Fibroblast of lung (primary cell): ENCODE measurements at regions not wholly inside any gene's neighbourhood (a gene's known extent, or its start where the extent isn't known, plus 50 kb on each side); places are given as distances from the start of the nearest gene placed in this dataset.

Source experiments
- DNase-seq, 2 donors: peaks; one replicate each; pipeline versions ENCODE4 v3.0.0 to v3.0.0-alpha.2; 2010; ENCODE audit warnings: low read depth in 2 of 2
- H2AFZ ChIP-seq: 2 replicates; pipeline ENCODE4 v1.5.1; 2012; ENCODE audit warnings: low read length, control low read depth, inconsistent platforms
- H3K27ac ChIP-seq: 2 replicates; pipeline ENCODE4 v1.5.1; 2011; ENCODE audit warnings: low read length, control low read depth; ENCODE audit not compliant: insufficient read depth
- H3K27me3 ChIP-seq: 2 replicates; pipeline ENCODE4 v1.5.1; 2011; ENCODE audit warnings: mild to moderate bottlenecking, low read length; ENCODE audit not compliant: control insufficient read depth, insufficient read depth
- H3K36me3 ChIP-seq: 2 replicates; pipeline ENCODE4 v1.5.1; 2011; ENCODE audit warnings: low read length; ENCODE audit not compliant: control insufficient read depth, insufficient read depth
- H3K4me1 ChIP-seq: 2 replicates; pipeline ENCODE4 v1.5.1; 2011; ENCODE audit warnings: low read length; ENCODE audit not compliant: control insufficient read depth, insufficient read depth; ENCODE audit errors: extremely low read depth
- H3K4me2 ChIP-seq: 2 replicates; pipeline ENCODE4 v1.5.1; 2011; ENCODE audit warnings: low read length, control low read depth; ENCODE audit not compliant: insufficient read depth; ENCODE audit errors: extremely low read depth
- H3K4me3 ChIP-seq, 4 experiments: fragments of 200-600 bp in 1 of 4; sonication (generic) in 1 of 4; replicated peaks in 1 of 4; 2 replicates each; pipeline ENCODE4 v1.5.1; 2011 to 2016; ENCODE audit warnings: low read length in 4 of 4, low read depth in 3 of 4, mild to moderate bottlenecking in 3 of 4, control low read depth in 2 of 4, inconsistent platforms in 1 of 4, mixed read lengths in 1 of 4; ENCODE audit not compliant: insufficient read depth in 1 of 4; ENCODE audit errors: control extremely low read depth in 1 of 4
- H3K79me2 ChIP-seq: 2 replicates; pipeline ENCODE4 v1.5.1; 2012; ENCODE audit warnings: mild to moderate bottlenecking, low read length, inconsistent platforms; ENCODE audit not compliant: control insufficient read depth, insufficient read depth
- H3K9ac ChIP-seq: 2 replicates; pipeline ENCODE4 v1.5.1; 2011; ENCODE audit warnings: mild to moderate bottlenecking, low read length, control low read depth; ENCODE audit not compliant: insufficient read depth
- H3K9me3 ChIP-seq: 2 replicates; pipeline ENCODE4 v1.5.1; 2012; ENCODE audit warnings: low read depth, low read length; ENCODE audit not compliant: control insufficient read depth, insufficient read depth
- H4K20me1 ChIP-seq: 2 replicates; pipeline ENCODE4 v1.5.1; 2011; ENCODE audit warnings: low read length; ENCODE audit not compliant: control insufficient read depth, insufficient read depth; ENCODE audit errors: extremely low read depth
- EZH2 ChIP-seq: IDR thresholded peaks from 2 replicates; pipeline ENCODE4 v1.5.1; 2012; ENCODE audit warnings: low read length, control low read depth, mild to moderate bottlenecking; ENCODE audit errors: missing control alignments
- TF ChIP-seq, protein P1 (sequence below), 2 donors: IDR thresholded peaks in 1 of 2; conservative IDR thresholded peaks in 1 of 2; 1 replicate in 1 of 2; 2 replicates in 1 of 2; pipeline ENCODE4 v1.5.1; 2011 to 2012; ENCODE audit warnings: low read length in 2 of 2, control low read depth in 1 of 2, inconsistent platforms in 1 of 2, low read depth in 1 of 2, mild to moderate bottlenecking in 1 of 2

DNA sequence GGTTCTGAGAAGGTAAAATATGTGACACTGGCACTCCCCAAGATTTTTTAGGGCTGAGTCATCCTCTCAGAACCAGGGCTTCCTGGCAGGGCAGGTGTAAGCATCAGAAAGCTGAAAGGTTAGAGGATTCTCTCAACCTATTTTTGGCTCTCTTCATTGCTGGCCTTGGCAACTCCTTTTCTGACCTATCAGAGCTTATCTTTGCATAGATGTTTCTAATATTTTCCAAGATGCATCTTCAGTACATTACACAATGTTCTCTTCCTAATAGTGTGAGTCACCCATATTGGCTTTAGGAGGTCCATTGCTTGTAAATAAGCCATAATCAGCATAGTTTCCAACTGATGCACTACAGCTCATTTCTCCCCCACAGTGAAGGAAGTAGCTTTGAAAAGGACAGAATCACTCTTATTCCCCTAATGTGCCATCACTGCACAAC, 2008.4 kb upstream of the PIK3C3 start:
- H3K27ac ChIP-seq: no peak overlapping the region
- TF ChIP-seq, protein P1, sequence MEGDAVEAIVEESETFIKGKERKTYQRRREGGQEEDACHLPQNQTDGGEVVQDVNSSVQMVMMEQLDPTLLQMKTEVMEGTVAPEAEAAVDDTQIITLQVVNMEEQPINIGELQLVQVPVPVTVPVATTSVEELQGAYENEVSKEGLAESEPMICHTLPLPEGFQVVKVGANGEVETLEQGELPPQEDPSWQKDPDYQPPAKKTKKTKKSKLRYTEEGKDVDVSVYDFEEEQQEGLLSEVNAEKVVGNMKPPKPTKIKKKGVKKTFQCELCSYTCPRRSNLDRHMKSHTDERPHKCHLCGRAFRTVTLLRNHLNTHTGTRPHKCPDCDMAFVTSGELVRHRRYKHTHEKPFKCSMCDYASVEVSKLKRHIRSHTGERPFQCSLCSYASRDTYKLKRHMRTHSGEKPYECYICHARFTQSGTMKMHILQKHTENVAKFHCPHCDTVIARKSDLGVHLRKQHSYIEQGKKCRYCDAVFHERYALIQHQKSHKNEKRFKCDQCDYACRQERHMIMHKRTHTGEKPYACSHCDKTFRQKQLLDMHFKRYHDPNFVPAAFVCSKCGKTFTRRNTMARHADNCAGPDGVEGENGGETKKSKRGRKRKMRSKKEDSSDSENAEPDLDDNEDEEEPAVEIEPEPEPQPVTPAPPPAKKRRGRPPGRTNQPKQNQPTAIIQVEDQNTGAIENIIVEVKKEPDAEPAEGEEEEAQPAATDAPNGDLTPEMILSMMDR (conservative IDR thresholded peaks at IDR 0.05 in 1 of 2, IDR thresholded peaks at IDR 0.05 in 1 of 2; ENCODE audit: low read depth in 1 of 2, low read length in 2 of 2): no peak
- no peak for TF ChIP-seq EZH2
- H3K4me2 ChIP-seq: peak overlapping the region; percentile 30

DNA sequence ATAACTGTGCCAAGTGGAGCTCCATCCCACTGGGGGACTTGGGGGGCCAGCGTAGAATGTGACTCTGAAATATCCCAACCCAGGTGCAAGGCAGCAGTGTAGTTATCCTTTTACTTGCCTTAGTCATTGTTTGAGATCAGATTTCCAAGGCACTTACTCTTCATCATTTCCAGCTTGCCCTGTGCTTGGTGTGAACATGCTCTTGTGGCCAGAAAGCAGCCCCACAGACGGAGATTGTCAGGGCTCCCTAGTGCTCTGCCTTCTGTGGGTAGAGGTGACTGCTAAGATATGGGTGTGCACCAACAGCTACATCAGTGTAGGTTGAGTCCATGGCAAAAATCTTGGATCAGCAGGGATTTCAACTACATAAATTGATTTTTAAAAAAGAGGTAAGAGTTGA, 2010.0 kb upstream of the PIK3C3 start:
- peak in 1 of 2 donors; percentile 3 for DNase-seq
- no peaks in the 10 kb centered on the region for H3K79me2 ChIP-seq
- no peaks in the 10 kb centered on the region for H3K27me3 ChIP-seq

More for the DNA sequence above, 2008.4 kb upstream of the PIK3C3 start:
- H3K79me2 ChIP-seq: no peaks in the 10 kb centered on the region
- no peak overlapping the region for H2AFZ ChIP-seq
- no peak overlapping the region for H3K9ac ChIP-seq
- H3K36me3 ChIP-seq: no peaks in the 10 kb centered on the region
- peak; percentile 82 to 88 for DNase-seq
- H3K9me3 ChIP-seq: no peaks in the 10 kb centered on the region
- H4K20me1 ChIP-seq: no peaks in the 10 kb centered on the region
- H3K27me3 ChIP-seq: no peaks in the 10 kb centered on the region
- no peaks in the 10 kb centered on the region for H3K4me1 ChIP-seq
- H3K4me3 ChIP-seq: no peak overlapping the region

DNA sequence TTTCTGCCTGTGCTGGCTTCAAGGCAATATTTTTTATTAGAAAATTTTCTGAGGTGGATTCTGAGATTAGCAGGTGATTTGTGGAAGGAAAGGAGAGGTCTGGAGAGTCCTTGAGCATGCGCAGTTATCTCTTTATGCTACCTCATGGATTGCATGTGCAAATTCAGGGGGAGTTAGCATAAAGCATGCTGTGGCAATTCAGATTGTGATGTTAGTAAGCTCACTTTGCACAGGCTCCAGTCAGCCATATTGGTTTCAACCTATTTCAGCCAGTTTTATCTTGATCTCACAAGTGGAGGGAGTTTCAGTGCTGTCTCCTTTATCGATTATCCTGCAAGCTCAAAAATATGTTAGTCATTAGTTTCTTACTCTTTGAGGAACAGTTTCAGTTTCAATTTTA, 2012.3 kb upstream of the PIK3C3 start:
- Histone ChIP-seq H3K4me3 (no peak overlapping the region), H3K79me2 (no peaks in the 10 kb centered on the region), H3K27ac (no peak overlapping the region), H3K27me3 (no peaks in the 10 kb centered on the region), H3K36me3 (no peaks in the 10 kb centered on the region), H3K9ac (no peak overlapping the region), H3K9me3 (no peaks in the 10 kb centered on the region), H3K4me2 (no peak overlapping the region), H3K4me1 (no peaks in the 10 kb centered on the region), H4K20me1 (no peaks in the 10 kb centered on the region), H2AFZ (no peak overlapping the region)
- TF ChIP-seq EZH2: no peak
- TF ChIP-seq, protein P1 (conservative IDR thresholded peaks at IDR 0.05 in 1 of 2, IDR thresholded peaks at IDR 0.05 in 1 of 2; ENCODE audit: low read depth in 1 of 2, low read length in 2 of 2): no peak
- no peak for DNase-seq

More for the DNA sequence above, 2010.0 kb upstream of the PIK3C3 start:
- Histone ChIP-seq H3K36me3 (no peaks in the 10 kb centered on the region), H3K9me3 (no peaks in the 10 kb centered on the region), H3K4me1 (no peaks in the 10 kb centered on the region), H3K4me2 (no peak overlapping the region), H3K4me3 (no peak overlapping the region), H2AFZ (no peak overlapping the region), H4K20me1 (no peaks in the 10 kb centered on the region), H3K27ac (no peak overlapping the region), H3K9ac (no peak overlapping the region)
- TF ChIP-seq, protein P1 (conservative IDR thresholded peaks at IDR 0.05 in 1 of 2, IDR thresholded peaks at IDR 0.05 in 1 of 2; ENCODE audit: low read depth in 1 of 2, low read length in 2 of 2): no peak
- no peak for TF ChIP-seq EZH2
